ENCODE measurements at regions not wholly inside any gene's neighbourhood (a gene's known extent, or its start where the extent isn't known, plus 50 kb on each side); places are given as distances from the start of the nearest gene placed in this dataset.

- no TSS peak for BruUV-seq (replicated peaks)
- POLR2A ChIA-PET: no interaction called here
- Histone ChIP-seq H3K79me2 (ENCODE audit: insufficient read depth, low read length) (no peaks in the 10 kb centered on the region), H3K4me3 (replicated peaks in 1 of 2; ENCODE audit: low read depth in 1 of 2, low read length in 2 of 2) (no peak overlapping the region), H3K9ac (ENCODE audit: low read length) (no peak overlapping the region), H2AFZ (ENCODE audit: low read depth, low read length, poor library complexity, severe bottlenecking) (no peak overlapping the region), H3K9me3 (ENCODE audit: control insufficient read depth in 1 of 2, insufficient read depth in 1 of 2, low read depth in 1 of 2, low read length in 2 of 2) (no peaks in the 10 kb centered on the region), H3K9me2 (ENCODE audit: insufficient read depth) (no peaks in the 10 kb centered on the region), H3K36me3 (ENCODE audit: control insufficient read depth in 1 of 2, insufficient read depth in 2 of 2, low read length in 2 of 2) (no peaks in the 10 kb centered on the region), H3K4me2 (ENCODE audit: low read length) (no peak overlapping the region), H3K27ac (ENCODE audit: low read depth, low read length) (no peak overlapping the region), H3K27me3 (ENCODE audit: insufficient read depth, low read length) (peaks cover 56% of the 10 kb centered on the region), H3K4me1 (ENCODE audit: control insufficient read depth in 1 of 2, insufficient read depth in 2 of 2, low read length in 2 of 2) (no peaks in the 10 kb centered on the region; a peak in 1 of 4 replicates), H4K20me1 (ENCODE audit: insufficient read depth) (no peaks in the 10 kb centered on the region)
- TF ChIP-seq EZH2phosphoT487 (IDR thresholded peaks at IDR 0.05; ENCODE audit: borderline replicate concordance) (no peak), TCF7L2 (IDR thresholded peaks at IDR 0.05; ENCODE audit: borderline replicate concordance, extremely low read depth, insufficient read depth, insufficient read length) (no peak), SP1 (IDR thresholded peaks at IDR 0.05; ENCODE audit: low read depth) (no peak), ZFX (IDR thresholded peaks at IDR 0.05) (no peak), CTCF (IDR thresholded peaks at IDR 0.05 in 2 of 3, conservative IDR thresholded peaks at IDR 0.05 in 1 of 3; ENCODE audit: borderline replicate concordance in 1 of 3, insufficient read depth in 1 of 3, low read depth in 2 of 3, low read length in 2 of 3) (no peak), YY1 (IDR thresholded peaks at IDR 0.05; ENCODE audit: extremely low read depth, insufficient replicate concordance, low read depth, low read length) (no peak), ZNF274 (IDR thresholded peaks at IDR 0.05; ENCODE audit: low read depth, low read length) (no peak), EZH2 (IDR thresholded peaks at IDR 0.05) (no peak), FOSL1 (IDR thresholded peaks at IDR 0.05; ENCODE audit: low read depth) (no peak)
- CTCF ChIA-PET: interaction anchor here (1.0 kb wide), 1 partner anchor 76 kb away, joined by 3 read pairs; no protein-coding TSS in a partner anchor
- RAD21 ChIA-PET (ENCODE audit: low non-redundant PET in 1 of 2, low total read pairs in 2 of 2, uncharacterized antibody in 2 of 2, unreplicated experiment in 2 of 2): no interaction called here
- DNase-seq (ENCODE audit: low read depth, low spot score) (no peak), ATAC-seq (no peak)
- intact Hi-C loops (cut with micrococcal nuclease): no loop called here
Measured at GRCh38 chr16:86120201-86121192, 221.5 kb downstream of the IRF8 start.
